MCF 10A (cell line): ENCODE measurements at regions not wholly inside any gene's neighbourhood (a gene's known extent, or its start where the extent isn't known, plus 50 kb on each side); places are given as distances from the start of the nearest gene placed in this dataset.
A peak's percentile ranks its signal among the peaks of the same experiment; 100 is the strongest.
"Not testable (repeated sequence)": the region's sequence is repeated elsewhere in the genome, so short reads cannot be mapped to it uniquely, and the experiment has no call there.

Source experiments
- BruUV-seq: library from RNA; stranded (reverse); fragments of 400-500 nt; replicated peaks from 2 replicates; lab custom pipeline; 2021; lab: Mats Ljungman, UMichigan
- CTCF ChIA-PET: fragments of 300-600 bp; sonication (Branson Sonifier 250); formaldehyde crosslinking; extraction: SDS; loops from one replicate; lab custom pipeline; 2021; ENCODE audit warnings: antibody characterized with exemption, inconsistent platforms; lab: Yijun Ruan, JAX
- POLR2A ChIA-PET: fragments of 300-600, 350-650 bp; sonication (Branson Sonifier 250); formaldehyde crosslinking; extraction: SDS; loops from one replicate; lab custom pipeline; 2020; ENCODE audit warnings: antibody characterized with exemption, inconsistent platforms; lab: Yijun Ruan, JAX
- DNase-seq: peaks from one replicate; pipeline ENCODE4 v3.0.0-alpha.2; 2018; ENCODE audit not compliant: unreplicated experiment
- H3K27ac Mint-ChIP-seq: one replicate; pipeline ENCODE4 v1.8.0; 2022; ENCODE audit warnings: mild to moderate bottlenecking, low read depth, mixed read lengths; ENCODE audit not compliant: unreplicated experiment
- H3K27me3 Mint-ChIP-seq: one replicate; pipeline ENCODE4 v1.8.0; 2022; ENCODE audit warnings: mixed read lengths; ENCODE audit not compliant: insufficient read depth, unreplicated experiment
- H3K36me3 Mint-ChIP-seq: one replicate; pipeline ENCODE4 v1.8.0; 2022; ENCODE audit warnings: mild to moderate bottlenecking, moderate library complexity, mixed read lengths; ENCODE audit not compliant: insufficient read depth, unreplicated experiment
- H3K4me1 Mint-ChIP-seq: one replicate; pipeline ENCODE4 v1.8.0; 2022; ENCODE audit warnings: mixed read lengths; ENCODE audit not compliant: insufficient read depth, unreplicated experiment
- H3K4me3 Mint-ChIP-seq: one replicate; pipeline ENCODE4 v1.8.0; 2022; ENCODE audit warnings: mild to moderate bottlenecking, moderate library complexity, mixed read lengths; ENCODE audit not compliant: unreplicated experiment
- H3K9me3 Mint-ChIP-seq: one replicate; pipeline ENCODE4 v1.8.0; 2022; ENCODE audit warnings: mixed read lengths; ENCODE audit not compliant: unreplicated experiment
- intact Hi-C: fragments of 100-400 bp; cut with micrococcal nuclease; formaldehyde crosslinking; loops from 2 replicates; pipeline ENCODE4 v1.14.1; 2022
- TF ChIP-seq, protein P1 (sequence below): fragments of 200-600 bp; IDR thresholded peaks from one replicate; pipeline ENCODE4 v1.8.0; 2022; ENCODE audit warnings: antibody characterized with exemption, mild to moderate bottlenecking; ENCODE audit not compliant: unreplicated experiment

DNA sequence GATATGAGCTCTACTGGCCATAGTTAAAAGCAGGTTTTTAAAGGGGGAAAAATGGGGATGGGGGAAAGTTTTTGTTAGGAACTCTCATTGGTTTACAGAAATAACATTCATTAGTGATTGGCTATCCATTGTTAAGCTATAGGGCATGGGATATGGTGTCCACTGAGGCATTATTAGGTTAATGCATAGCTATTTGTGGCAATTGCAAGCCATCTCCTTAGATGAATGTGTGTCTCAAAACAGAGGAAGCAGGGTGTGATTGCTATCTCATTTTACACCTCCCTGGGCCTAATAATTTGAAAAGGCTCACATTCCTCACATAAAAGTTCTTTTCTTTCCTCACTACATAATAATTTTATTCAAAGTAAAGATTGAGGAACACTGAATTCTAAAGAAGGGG, 396.6 kb downstream of the TAFA4 start:
- H3K36me3 Mint-ChIP-seq = no peaks in the 10 kb centered on the region
- H3K27ac Mint-ChIP-seq = no peak overlapping the region
- DNase-seq = no peak
- ChIA-PET POLR2A (no interaction called here), CTCF (interaction anchor here (0.6 to 0.7 kb wide), 2 partner anchors 54 to 202 kb away, joined by 3 read pairs; no protein-coding TSS in a partner anchor)
- TF ChIP-seq, protein P1, sequence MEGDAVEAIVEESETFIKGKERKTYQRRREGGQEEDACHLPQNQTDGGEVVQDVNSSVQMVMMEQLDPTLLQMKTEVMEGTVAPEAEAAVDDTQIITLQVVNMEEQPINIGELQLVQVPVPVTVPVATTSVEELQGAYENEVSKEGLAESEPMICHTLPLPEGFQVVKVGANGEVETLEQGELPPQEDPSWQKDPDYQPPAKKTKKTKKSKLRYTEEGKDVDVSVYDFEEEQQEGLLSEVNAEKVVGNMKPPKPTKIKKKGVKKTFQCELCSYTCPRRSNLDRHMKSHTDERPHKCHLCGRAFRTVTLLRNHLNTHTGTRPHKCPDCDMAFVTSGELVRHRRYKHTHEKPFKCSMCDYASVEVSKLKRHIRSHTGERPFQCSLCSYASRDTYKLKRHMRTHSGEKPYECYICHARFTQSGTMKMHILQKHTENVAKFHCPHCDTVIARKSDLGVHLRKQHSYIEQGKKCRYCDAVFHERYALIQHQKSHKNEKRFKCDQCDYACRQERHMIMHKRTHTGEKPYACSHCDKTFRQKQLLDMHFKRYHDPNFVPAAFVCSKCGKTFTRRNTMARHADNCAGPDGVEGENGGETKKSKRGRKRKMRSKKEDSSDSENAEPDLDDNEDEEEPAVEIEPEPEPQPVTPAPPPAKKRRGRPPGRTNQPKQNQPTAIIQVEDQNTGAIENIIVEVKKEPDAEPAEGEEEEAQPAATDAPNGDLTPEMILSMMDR = no peak
- no peak overlapping the region for H3K4me3 Mint-ChIP-seq
- no peaks in the 10 kb centered on the region for H3K4me1 Mint-ChIP-seq
- no peaks in the 10 kb centered on the region for H3K9me3 Mint-ChIP-seq
- peaks cover 11% of the 10 kb centered on the region for H3K27me3 Mint-ChIP-seq
- intact Hi-C loops = no loop called here
- no TSS peak for BruUV-seq

DNA sequence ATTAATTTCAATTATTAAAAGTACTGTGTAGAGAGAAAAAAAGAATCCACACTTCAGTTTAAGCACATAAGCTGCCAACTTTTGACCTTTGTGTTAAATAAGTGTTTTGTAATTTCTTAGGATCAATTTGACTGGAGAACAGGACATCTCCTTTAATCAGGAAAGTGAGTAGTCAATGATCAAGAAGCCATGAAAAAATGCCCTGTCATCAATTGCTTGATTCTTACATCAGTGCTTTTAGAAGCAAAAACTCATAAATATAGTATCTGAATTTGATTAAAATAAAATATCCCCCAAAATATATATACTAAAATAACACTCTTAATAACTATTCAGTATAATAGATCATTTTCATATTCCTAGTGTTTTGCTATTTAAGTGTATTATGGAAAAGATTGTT, 409.0 kb downstream of the TAFA4 start:
- no peak for DNase-seq
- Mint-ChIP-seq H3K27ac (no peak overlapping the region), H3K4me3 (no peak overlapping the region), H3K4me1 (no peaks in the 10 kb centered on the region), H3K9me3 (no peaks in the 10 kb centered on the region), H3K27me3 (no peaks in the 10 kb centered on the region), H3K36me3 (no peaks in the 10 kb centered on the region)
- CTCF ChIA-PET = no interaction called here
- no TSS peak for BruUV-seq
- POLR2A ChIA-PET = no interaction called here
- intact Hi-C loops = no loop called here
- TF ChIP-seq, protein P1 = no peak

- BruUV-seq = no TSS peak
- CTCF ChIA-PET = interaction anchor here (1.0 kb wide), 2 partner anchors 8 to 13 kb away, joined by 3 to 6 read pairs; no protein-coding TSS in a partner anchor
- intact Hi-C loops = no loop called here
- DNase-seq = peak; percentile 17
- Mint-ChIP-seq H3K4me3 (no peak overlapping the region), H3K9me3 (no peaks in the 10 kb centered on the region), H3K36me3 (no peaks in the 10 kb centered on the region), H3K4me1 (no peaks in the 10 kb centered on the region), H3K27ac (no peak overlapping the region), H3K27me3 (no peaks in the 10 kb centered on the region)
- TF ChIP-seq, protein P1 = no peak
- POLR2A ChIA-PET = interaction anchor here (0.6 kb wide), 1 partner anchor 9 kb away, joined by 3 read pairs; no protein-coding TSS in a partner anchor
Observed at GRCh38 chr3:68515237-68515636, 417.1 kb downstream of the TAFA4 start.

DNA sequence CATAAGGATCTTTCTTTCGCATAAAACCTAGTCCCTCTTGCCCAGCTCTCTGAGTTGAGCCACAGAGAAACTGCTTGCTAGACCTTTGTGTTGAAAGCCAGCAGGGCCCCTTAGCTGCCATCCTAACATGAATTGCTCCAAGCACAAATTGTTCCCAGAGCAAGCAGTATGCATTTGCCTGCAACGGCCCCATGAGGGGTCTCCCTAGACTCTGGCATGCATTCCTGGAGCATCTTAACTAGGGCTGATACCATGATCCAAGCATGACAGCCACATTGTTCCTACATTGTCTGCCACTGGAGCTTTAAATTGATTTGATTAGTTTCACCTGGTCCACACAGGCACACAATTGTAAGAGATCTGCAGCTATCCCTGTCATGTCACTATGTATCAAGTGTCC, 428.1 kb downstream of the TAFA4 start:
- no TSS peak for BruUV-seq
- intact Hi-C loops = no loop called here
- CTCF ChIA-PET = interaction anchor here (1.0 kb wide), 1 partner anchor 11 kb away, joined by 3 read pairs; no protein-coding TSS in a partner anchor
- H3K36me3 Mint-ChIP-seq = no peaks in the 10 kb centered on the region
- H3K27ac Mint-ChIP-seq = no peak overlapping the region
- TF ChIP-seq, protein P1 = no peak
- H3K27me3 Mint-ChIP-seq = no peaks in the 10 kb centered on the region
- peaks cover 7% of the 10 kb centered on the region for H3K9me3 Mint-ChIP-seq
- POLR2A ChIA-PET = no interaction called here
- DNase-seq = no peak
- no peaks in the 10 kb centered on the region for H3K4me1 Mint-ChIP-seq
- no peak overlapping the region for H3K4me3 Mint-ChIP-seq

- DNase-seq, H3K9me3 Mint-ChIP-seq, H3K27ac Mint-ChIP-seq, H3K36me3 Mint-ChIP-seq, H3K4me1 Mint-ChIP-seq, BruUV-seq, POLR2A ChIA-PET, H3K4me3 Mint-ChIP-seq, CTCF ChIA-PET, intact Hi-C loops: not testable (repeated sequence)
- H3K27me3 Mint-ChIP-seq = peaks cover 11% of the 10 kb centered on the region
Observed at GRCh38 chr3:68485845-68486244, 446.5 kb downstream of the TAFA4 start.
